ENCODE measurements at regions not wholly inside any gene's neighbourhood (a gene's known extent, or its start where the extent isn't known, plus 50 kb on each side); places are given as distances from the start of the nearest gene placed in this dataset.

- Histone ChIP-seq H3K4me1 (replicated peaks in 1 of 4; ENCODE audit: control insufficient read depth in 3 of 4, insufficient read depth in 4 of 4, low read length in 3 of 4) (no peaks in the 10 kb centered on the region; a peak in 1 of 7 replicates), H3K36me3 (ENCODE audit: control insufficient read depth in 2 of 4, insufficient read depth in 4 of 4, low read length in 3 of 4) (no peaks in the 10 kb centered on the region), H4K20me1 (replicated peaks in 1 of 2; ENCODE audit: control insufficient read depth in 1 of 2, insufficient read depth in 2 of 2, low read length in 2 of 2) (no peaks in the 10 kb centered on the region), H2BK15ac (ENCODE audit: low read length) (no peak overlapping the region), H2BK12ac (ENCODE audit: low read depth, low read length) (no peak overlapping the region), H3K9me3 (ENCODE audit: insufficient read depth in 2 of 2, low read depth in 1 of 2, low read length in 1 of 2) (peaks cover 8 to 12% of the 10 kb centered on the region in 2 experiments; a peak in 3 of 4 replicates), H3K18ac (ENCODE audit: extremely low read depth, low read length) (no peak overlapping the region), H2AFZ (ENCODE audit: low read length) (no peak overlapping the region), H3K27me3 (replicated peaks in 1 of 4; ENCODE audit: control insufficient read depth in 3 of 4, extremely low read depth in 1 of 4, insufficient read depth in 3 of 4, low read length in 3 of 4) (no peaks in the 10 kb centered on the region), H2BK5ac (ENCODE audit: low read depth, low read length) (no peak overlapping the region), H3K79me1 (ENCODE audit: low read depth, low read length) (no peaks in the 10 kb centered on the region), H3K23ac (ENCODE audit: insufficient read length) (no peak overlapping the region), H2BK20ac (ENCODE audit: low read length) (no peak overlapping the region), H3K56ac (replicated peaks; ENCODE audit: insufficient read length, low read depth, low read length) (no peak overlapping the region), H3K4me3 (ENCODE audit: extremely low read depth in 1 of 4, insufficient read depth in 2 of 4, low read depth in 3 of 4, low read length in 4 of 4) (no peak overlapping the region), H3K4ac (replicated peaks; ENCODE audit: insufficient read length, low read depth, low read length) (no peak overlapping the region), H2BK120ac (replicated peaks; ENCODE audit: low read depth, low read length) (no peak overlapping the region), H4K8ac (ENCODE audit: extremely low read depth, insufficient read depth, low read length) (no peak overlapping the region; the same call in 1 of the 2 replicates), H4K91ac (replicated peaks; ENCODE audit: insufficient read length, low read length) (no peak overlapping the region), H3K4me2 (ENCODE audit: insufficient read depth in 1 of 2, low read depth in 2 of 2, low read length in 2 of 2) (no peak overlapping the region), H3K9ac (replicated peaks in 1 of 4; ENCODE audit: extremely low read depth in 1 of 4, low read depth in 3 of 4, low read length in 3 of 4) (no peak overlapping the region), H4K5ac (ENCODE audit: insufficient read length, low read depth, low read length) (no peak overlapping the region), H3K14ac (ENCODE audit: insufficient read length) (no peak overlapping the region), H2AK5ac (ENCODE audit: low read depth, low read length) (no peak overlapping the region), H3K79me2 (ENCODE audit: control insufficient read depth in 1 of 2, insufficient read depth in 2 of 2, low read length in 2 of 2) (no peaks in the 10 kb centered on the region), H3K23me2 (ENCODE audit: low read depth, low read length) (no peaks in the 10 kb centered on the region), H3K27ac (ENCODE audit: low read depth, low read length) (no peak overlapping the region)
- TF ChIP-seq CEBPB (IDR thresholded peaks at IDR 0.05; ENCODE audit: low read depth, low read length) (no peak), JUN (IDR thresholded peaks at IDR 0.05; ENCODE audit: low read depth, low read length) (no peak), YY1 (IDR thresholded peaks at IDR 0.05; ENCODE audit: low read depth, low read length) (no peak), RNF2 (IDR thresholded peaks at IDR 0.05; ENCODE audit: borderline replicate concordance, low read depth, low read length, missing control alignments, poor library complexity, severe bottlenecking) (no peak), SUZ12 (IDR thresholded peaks at IDR 0.05; ENCODE audit: low read length) (no peak), SP4 (IDR thresholded peaks at IDR 0.05; ENCODE audit: low read length) (no peak), BCL11A (IDR thresholded peaks at IDR 0.05; ENCODE audit: low read depth in 2 of 2, low read length in 2 of 2) (no peak), TAF1 (IDR thresholded peaks at IDR 0.05; ENCODE audit: low read depth, low read length) (no peak), KDM4A (IDR thresholded peaks at IDR 0.05; ENCODE audit: low read depth, low read length, severe bottlenecking) (no peak)
- TF ChIP-seq, protein P1, sequence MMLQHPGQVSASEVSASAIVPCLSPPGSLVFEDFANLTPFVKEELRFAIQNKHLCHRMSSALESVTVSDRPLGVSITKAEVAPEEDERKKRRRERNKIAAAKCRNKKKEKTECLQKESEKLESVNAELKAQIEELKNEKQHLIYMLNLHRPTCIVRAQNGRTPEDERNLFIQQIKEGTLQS (IDR thresholded peaks at IDR 0.05; ENCODE audit: insufficient read depth, low read depth, low read length), result no peak
- 93% methylated on average over 4 of the region's 4 CpGs; no CpG with 5 or more reads in 1 of the 2 experiments for WGBS, 2 experiments (ENCODE audit: extremely low coverage in 1 of 2, insufficient coverage in 1 of 2, insufficient read length in 1 of 2, insufficient replicate concordance in 2 of 2, low coverage in 1 of 2, low lambda C conversion rate in 2 of 2, missing lambda C conversion rate in 1 of 2)
- POLR2A ChIA-PET (ENCODE audit: partially characterized antibody), result no interaction called here
- CTCF ChIA-PET (ENCODE audit: partially characterized antibody), result interaction anchor here (1.0 kb wide), 1 partner anchor 53 kb away, joined by 4 read pairs; no protein-coding TSS in a partner anchor
- no peak for DNase-seq (ENCODE audit: low read depth in 1 of 2, low spot score in 2 of 2)
- no peak for FAIRE-seq
Measured at GRCh38 chr4:104964410-104965175, 182.1 kb upstream of the TET2 start.

All from H1 (cell line).